Stimulated activated effector memory CD8-positive, alpha-beta T cell treated with anti-CD3 and anti-CD28 coated beads, Interleukin-12 subunit alpha, Interleukin-12 subunit beta, amount 100 ng/mL, for 72 hours (primary cell): ENCODE measurements at regions not wholly inside any gene's neighbourhood (a gene's known extent, or its start where the extent isn't known, plus 50 kb on each side); places are given as distances from the start of the nearest gene placed in this dataset.

Source experiments
- ATAC-seq: fragments of 150-1000 bp; cut with Tn5 transposase; 2 replicates; pipeline ENCODE4 v1.10.0; 2021
- DNase-seq, 2 donors: peaks; one replicate each; pipeline ENCODE4 v3.0.0; 2021 to 2022; ENCODE audit warnings: low spot score in 2 of 2
- H3K27ac Mint-ChIP-seq: one replicate; pipeline ENCODE4 v1.8.0; 2022; ENCODE audit warnings: mild to moderate bottlenecking, mixed read lengths
- H3K36me3 Mint-ChIP-seq: one replicate; pipeline ENCODE4 v1.8.0; 2022; ENCODE audit warnings: mild to moderate bottlenecking, mixed read lengths
- H3K4me1 Mint-ChIP-seq: one replicate; pipeline ENCODE4 v1.8.0; 2022; ENCODE audit warnings: mixed read lengths
- H3K4me3 Mint-ChIP-seq: one replicate; pipeline ENCODE4 v1.8.0; 2022; ENCODE audit warnings: mild to moderate bottlenecking, mixed read lengths
- H3K9me3 Mint-ChIP-seq: one replicate; pipeline ENCODE4 v1.8.0; 2022; ENCODE audit warnings: mixed read lengths

GRCh38 chr18:30512872-30513271 lies 529.7 kb downstream of the DSC3 start:
- Mint-ChIP-seq H3K27ac (no peak overlapping the region), H3K9me3 (peaks cover 11% of the 10 kb centered on the region), H3K4me1 (no peaks in the 10 kb centered on the region), H3K36me3 (no peaks in the 10 kb centered on the region), H3K4me3 (no peak overlapping the region)
- ATAC-seq (peak; percentile 13), DNase-seq (no peak)

GRCh38 chr18:30510882-30511281 lies 531.7 kb downstream of the DSC3 start:
- Mint-ChIP-seq H3K27ac (no peak overlapping the region), H3K9me3 (peaks cover 10% of the 10 kb centered on the region), H3K36me3 (no peaks in the 10 kb centered on the region), H3K4me3 (no peak overlapping the region), H3K4me1 (no peaks in the 10 kb centered on the region)
- ATAC-seq (no peak), DNase-seq (no peak)

DNA sequence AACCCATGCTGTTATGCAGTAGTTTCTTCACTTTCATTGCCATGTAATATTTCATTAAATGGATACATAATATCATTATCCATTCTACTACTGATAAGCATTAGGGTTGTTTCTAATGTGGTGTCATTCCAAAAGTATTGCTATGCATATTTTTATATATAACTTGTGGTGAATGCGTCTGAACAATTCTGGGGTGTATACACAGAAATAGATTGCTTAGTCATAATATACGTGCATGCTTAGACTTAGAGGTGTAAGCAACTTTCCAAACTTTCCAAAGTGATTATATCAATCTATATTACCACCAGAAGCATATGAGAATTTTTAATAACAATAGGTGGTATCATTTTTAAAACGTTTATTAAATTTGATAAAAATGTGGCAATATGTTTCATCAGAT lies 540.9 kb downstream of the DSC3 start:
- ATAC-seq: no peak
- peaks cover 3% of the 10 kb centered on the region for H3K9me3 Mint-ChIP-seq

DNA sequence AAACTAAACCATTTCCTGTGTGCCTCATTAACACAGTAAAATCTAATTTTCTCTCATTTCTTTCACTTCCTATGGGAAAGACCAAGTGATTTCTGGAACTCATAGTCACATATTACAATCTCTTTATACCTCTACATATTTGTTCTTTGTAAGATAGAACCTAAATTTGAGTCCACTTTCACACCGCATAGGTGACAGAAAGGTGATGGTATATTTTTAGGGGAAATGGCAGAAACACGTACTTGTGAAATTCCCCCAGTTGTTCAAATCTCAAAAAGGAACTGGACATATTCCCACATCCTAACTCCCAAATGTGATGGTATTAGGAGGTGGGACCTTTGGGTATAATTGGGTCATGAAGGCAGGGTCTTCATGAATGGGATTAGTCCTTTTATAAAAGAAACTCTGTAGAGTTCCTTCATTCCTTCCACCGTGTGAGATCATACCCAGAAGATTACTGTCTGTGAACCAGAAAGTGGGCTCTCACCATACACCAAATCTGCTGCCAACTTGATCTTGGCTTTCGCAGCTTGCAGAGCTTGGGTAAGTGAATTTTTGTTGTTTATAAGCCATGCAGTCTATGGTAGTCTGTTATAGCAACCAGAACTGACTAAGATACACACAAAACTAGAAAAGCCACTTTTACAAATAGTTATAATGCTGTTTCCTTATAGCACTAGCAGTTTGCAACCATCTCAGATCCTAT lies 542.1 kb downstream of the DSC3 start:
- no peaks in the 10 kb centered on the region for H3K36me3 Mint-ChIP-seq
- DNase-seq (no peak), ATAC-seq (no peak)
- peaks cover 4% of the 10 kb centered on the region for H3K9me3 Mint-ChIP-seq
- H3K4me3 Mint-ChIP-seq: no peak overlapping the region
- H3K4me1 Mint-ChIP-seq: no peaks in the 10 kb centered on the region
- H3K27ac Mint-ChIP-seq: no peak overlapping the region

More for the DNA sequence above, 540.9 kb downstream of the DSC3 start:
- DNase-seq: no peak
- Mint-ChIP-seq H3K4me3 (no peak overlapping the region), H3K36me3 (no peaks in the 10 kb centered on the region), H3K4me1 (no peaks in the 10 kb centered on the region), H3K27ac (no peak overlapping the region)

GRCh38 chr18:30499721-30500120 lies 542.8 kb downstream of the DSC3 start:
- Mint-ChIP-seq H3K4me1 (no peaks in the 10 kb centered on the region), H3K27ac (no peak overlapping the region), H3K36me3 (no peaks in the 10 kb centered on the region), H3K9me3 (peaks cover 7% of the 10 kb centered on the region), H3K4me3 (no peak overlapping the region)
- no peak for ATAC-seq
- DNase-seq: no peak

DNA sequence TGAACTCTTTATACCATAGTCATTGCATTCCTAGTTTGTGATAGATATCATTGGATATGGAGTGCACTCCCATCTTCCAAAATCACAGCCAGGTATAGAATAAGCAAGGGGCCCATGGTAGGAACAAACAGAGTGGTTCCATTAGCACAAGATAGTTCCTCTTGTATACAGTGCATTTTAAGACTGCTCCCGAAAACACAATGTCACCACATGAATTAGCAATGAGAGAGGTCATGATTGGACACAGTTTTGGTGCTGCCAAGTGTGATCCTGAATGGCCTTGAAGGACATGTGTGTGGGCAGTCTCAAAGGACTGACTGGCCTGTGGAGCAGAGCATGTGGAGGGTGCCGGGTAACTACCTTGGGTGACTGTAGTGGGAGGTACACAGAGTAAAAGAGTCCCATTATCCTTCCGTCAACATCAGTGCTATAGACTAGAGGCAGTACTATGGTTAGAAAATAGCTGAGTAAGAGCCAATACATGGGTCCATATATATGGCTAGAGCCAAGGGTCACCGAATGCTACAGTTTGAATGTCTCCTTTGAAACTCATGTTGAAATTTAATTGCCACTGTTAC lies 549.9 kb downstream of the DSC3 start:
- H3K4me1 Mint-ChIP-seq: no peaks in the 10 kb centered on the region
- H3K9me3 Mint-ChIP-seq: peaks cover 15% of the 10 kb centered on the region
- H3K27ac Mint-ChIP-seq: no peak overlapping the region
- no peak overlapping the region for H3K4me3 Mint-ChIP-seq
- ATAC-seq (peak; percentile 42), DNase-seq (no peak)
- H3K36me3 Mint-ChIP-seq: no peaks in the 10 kb centered on the region

GRCh38 chr18:30491815-30492551 lies 550.6 kb downstream of the DSC3 start:
- no peaks in the 10 kb centered on the region for H3K36me3 Mint-ChIP-seq
- DNase-seq: no peak
- ATAC-seq: peak; percentile 44
- H3K4me1 Mint-ChIP-seq: no peaks in the 10 kb centered on the region
- H3K9me3 Mint-ChIP-seq: peaks cover 20% of the 10 kb centered on the region
- no peak overlapping the region for H3K27ac Mint-ChIP-seq
- no peak overlapping the region for H3K4me3 Mint-ChIP-seq

DNA sequence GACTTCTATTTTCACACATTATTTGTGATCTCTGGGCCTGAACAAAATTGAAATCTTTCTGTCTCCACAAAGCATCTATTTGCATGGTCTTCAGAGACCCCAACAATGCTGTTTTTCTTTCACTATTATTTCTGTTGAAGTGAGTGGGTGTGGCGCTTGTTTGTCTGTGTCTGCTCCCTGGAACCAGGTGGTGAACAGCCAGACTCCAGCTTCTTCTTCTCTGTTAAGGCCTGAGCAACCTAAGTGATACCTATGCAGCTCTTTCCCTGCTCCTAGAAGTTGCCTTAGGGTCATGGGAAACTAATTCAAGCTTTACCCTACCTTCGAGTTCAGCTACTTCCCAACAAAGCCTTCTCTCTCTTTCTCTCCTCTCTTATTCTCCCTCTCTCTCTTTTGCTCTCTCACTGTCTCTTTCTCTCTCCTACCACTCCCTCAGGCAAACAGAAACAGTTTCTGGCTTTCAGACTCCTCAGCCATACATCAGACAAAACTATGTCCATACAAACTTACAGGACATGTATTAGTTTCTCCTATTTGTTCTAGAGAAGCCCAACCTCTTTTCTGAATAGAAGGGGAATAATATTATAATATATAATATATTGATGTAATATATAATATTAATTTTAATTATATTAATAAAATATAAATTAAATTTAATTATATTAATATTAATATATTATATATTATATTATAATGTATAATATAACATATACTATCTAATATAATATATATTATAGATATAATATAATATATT lies 552.5 kb downstream of the DSC3 start:
- no peak overlapping the region for H3K4me3 Mint-ChIP-seq
- DNase-seq: no peak
- H3K9me3 Mint-ChIP-seq: peaks cover 16% of the 10 kb centered on the region
- ATAC-seq: no peak
- H3K27ac Mint-ChIP-seq: no peak overlapping the region
- no peaks in the 10 kb centered on the region for H3K36me3 Mint-ChIP-seq
- no peaks in the 10 kb centered on the region for H3K4me1 Mint-ChIP-seq

DNA sequence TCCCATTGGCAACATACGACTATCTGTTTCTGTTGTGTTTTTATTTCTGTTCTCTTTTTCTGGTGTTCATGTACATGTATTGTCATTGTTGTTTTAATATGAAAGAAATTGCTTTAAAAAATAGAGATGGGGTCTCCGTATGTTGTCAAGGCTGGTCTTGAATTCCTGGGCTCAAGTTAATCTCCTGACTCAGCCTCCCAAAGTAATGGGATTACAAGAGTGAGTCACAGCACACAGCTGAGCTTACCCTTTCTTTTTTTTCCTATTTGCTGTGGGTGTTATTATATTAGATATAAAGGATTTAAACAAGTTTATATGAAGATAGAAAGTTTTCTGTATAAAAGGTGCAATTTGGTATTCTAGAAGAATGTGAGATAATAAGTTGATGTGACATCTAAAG lies 554.6 kb downstream of the DSC3 start:
- ATAC-seq: no peak

DNA sequence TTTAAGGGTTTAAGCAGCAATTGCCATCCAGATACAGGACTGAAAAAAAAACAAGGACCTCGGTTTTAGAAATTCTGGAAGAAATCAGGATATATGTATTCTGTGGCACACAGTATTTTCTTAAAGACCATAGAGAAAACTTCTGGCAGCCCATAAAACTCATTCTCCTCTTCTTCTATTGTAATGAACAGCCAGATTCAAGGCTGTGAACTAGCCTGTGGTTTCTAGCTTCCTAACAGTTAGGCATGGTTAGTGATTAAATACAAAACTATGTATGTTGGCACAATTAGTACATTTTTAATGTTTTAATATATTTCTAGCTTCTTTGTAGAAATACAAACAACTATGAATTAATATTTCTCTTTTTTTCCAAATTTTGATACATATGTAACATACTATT lies 555.7 kb downstream of the DSC3 start:
- peaks cover 12% of the 10 kb centered on the region for H3K9me3 Mint-ChIP-seq

More for the DNA sequence above, 554.6 kb downstream of the DSC3 start:
- Mint-ChIP-seq H3K9me3 (peaks cover 13% of the 10 kb centered on the region), H3K36me3 (no peaks in the 10 kb centered on the region), H3K4me1 (no peaks in the 10 kb centered on the region), H3K27ac (no peak overlapping the region), H3K4me3 (no peak overlapping the region)
- no peak for DNase-seq

GRCh38 chr18:30485078-30485477 lies 557.5 kb downstream of the DSC3 start:
- H3K4me3 Mint-ChIP-seq: no peak overlapping the region
- DNase-seq (no peak), ATAC-seq (no peak)
- peaks cover 9% of the 10 kb centered on the region for H3K9me3 Mint-ChIP-seq
- H3K4me1 Mint-ChIP-seq: no peaks in the 10 kb centered on the region
- no peaks in the 10 kb centered on the region for H3K36me3 Mint-ChIP-seq
- no peak overlapping the region for H3K27ac Mint-ChIP-seq

More for the DNA sequence above, 555.7 kb downstream of the DSC3 start:
- H3K36me3 Mint-ChIP-seq: no peaks in the 10 kb centered on the region
- no peak for DNase-seq
- H3K4me1 Mint-ChIP-seq: no peaks in the 10 kb centered on the region
- H3K4me3 Mint-ChIP-seq: no peak overlapping the region
- H3K27ac Mint-ChIP-seq: no peak overlapping the region
- no peak for ATAC-seq

GRCh38 chr18:30481871-30482270 lies 560.7 kb downstream of the DSC3 start:
- Mint-ChIP-seq H3K27ac (no peak overlapping the region), H3K36me3 (no peaks in the 10 kb centered on the region), H3K9me3 (peaks cover 7% of the 10 kb centered on the region), H3K4me3 (no peak overlapping the region), H3K4me1 (no peaks in the 10 kb centered on the region)
- DNase-seq (no peak), ATAC-seq (no peak)

DNA sequence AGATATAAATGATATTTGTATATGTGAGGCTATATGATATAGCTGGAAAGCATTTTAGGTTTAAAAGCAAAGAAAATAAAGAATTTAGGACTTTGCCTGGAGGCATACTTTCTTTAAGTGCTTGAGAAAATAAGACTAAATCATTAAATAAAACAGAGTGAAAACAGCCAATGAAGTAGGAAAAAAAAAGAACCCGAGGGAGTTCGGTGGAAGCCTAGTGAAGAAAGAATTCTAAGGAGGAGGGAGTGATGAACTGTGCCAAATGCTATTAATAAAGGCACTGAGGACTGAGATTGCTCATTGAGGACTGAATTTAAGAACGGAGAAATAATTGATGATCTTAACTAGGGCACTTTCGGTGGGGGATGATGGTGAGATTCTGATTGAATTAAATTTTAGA lies 573.5 kb downstream of the DSC3 start:
- no peaks in the 10 kb centered on the region for H3K36me3 Mint-ChIP-seq
- H3K4me1 Mint-ChIP-seq: no peaks in the 10 kb centered on the region
- no peak for ATAC-seq
- H3K4me3 Mint-ChIP-seq: no peak overlapping the region
- H3K9me3 Mint-ChIP-seq: peaks cover 29% of the 10 kb centered on the region
- no peak for DNase-seq
- no peak overlapping the region for H3K27ac Mint-ChIP-seq

DNA sequence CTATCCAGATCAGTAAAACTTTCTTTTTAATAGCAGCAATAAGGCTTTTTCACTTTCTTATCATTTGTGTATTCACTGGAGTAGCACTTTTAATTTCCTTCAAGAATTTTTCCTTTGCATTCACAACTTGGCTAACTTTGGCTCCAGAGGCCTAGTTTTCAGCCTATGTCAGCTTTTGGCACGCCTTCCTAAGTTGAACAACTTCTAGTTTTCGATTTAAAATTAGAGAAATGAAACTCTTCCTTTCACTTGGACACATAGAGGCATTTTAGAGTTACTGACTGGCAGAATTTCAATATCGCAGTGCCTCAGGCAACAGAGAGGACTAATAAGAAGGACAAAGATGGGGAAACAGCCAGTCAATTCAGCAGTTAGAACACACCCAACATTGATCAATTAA lies 577.4 kb downstream of the DSC3 start:
- DNase-seq: no peak
- Mint-ChIP-seq H3K4me3 (no peak overlapping the region), H3K9me3 (peaks cover 25% of the 10 kb centered on the region), H3K4me1 (no peaks in the 10 kb centered on the region), H3K36me3 (no peaks in the 10 kb centered on the region), H3K27ac (no peak overlapping the region)
- ATAC-seq: no peak

GRCh38 chr18:30457156-30457555 lies 585.4 kb downstream of the DSC3 start:
- peaks cover 16% of the 10 kb centered on the region for H3K9me3 Mint-ChIP-seq
- no peaks in the 10 kb centered on the region for H3K36me3 Mint-ChIP-seq
- DNase-seq: no peak
- H3K4me3 Mint-ChIP-seq: no peak overlapping the region
- H3K4me1 Mint-ChIP-seq: no peaks in the 10 kb centered on the region
- ATAC-seq: no peak
- no peak overlapping the region for H3K27ac Mint-ChIP-seq
